HepG2 (cell line): ENCODE measurements at regions not wholly inside any gene's neighbourhood (a gene's known extent, or its start where the extent isn't known, plus 50 kb on each side); places are given as distances from the start of the nearest gene placed in this dataset.

Source experiments
- MAFK ChIP-seq, 2 experiments: IDR thresholded peaks in 1 of 2; conservative IDR thresholded peaks in 1 of 2; 2 replicates each; pipeline ENCODE4 v1.6.1; 2011; ENCODE audit warnings: improper control_type of control experiment in 2 of 2, low read length in 2 of 2
- MXI1 ChIP-seq: IDR thresholded peaks from 3 replicates; pipeline ENCODE4 v1.6.1; 2012; ENCODE audit warnings: low read depth, low read length, inconsistent platforms, borderline replicate concordance
- ZNF703 ChIP-seq: sonication (generic); formaldehyde crosslinking; IDR thresholded peaks from 2 replicates; pipeline ENCODE4 v1.5.1; 2020; ENCODE audit warnings: missing genetic modification reagents, mild to moderate bottlenecking, moderate library complexity, borderline replicate concordance

- no peak for TF ChIP-seq MAFK (conservative IDR thresholded peaks at IDR 0.05 in 1 of 2, IDR thresholded peaks at IDR 0.05 in 1 of 2; ENCODE audit: low read length in 2 of 2)
- no peak for TF ChIP-seq MXI1
- no peak for TF ChIP-seq ZNF703 (CRISPR knock-in tag)
Measured at GRCh38 chr12:56866493-56866892, 67.7 kb downstream of the SDR9C7 start.
